Naive thymus-derived CD8-positive, alpha-beta T cell (primary cell): ENCODE measurements at regions not wholly inside any gene's neighbourhood (a gene's known extent, or its start where the extent isn't known, plus 50 kb on each side); places are given as distances from the start of the nearest gene placed in this dataset.

Experiments
- ATAC-seq, 2 donors: fragments of 150-1000 bp; cut with Tn5 transposase in 1 of 2; sonication (Bioruptor Pico), chemical (Tn5 transposase) in 1 of 2; 1 replicate in 1 of 2; 2 replicates in 1 of 2; pipeline ENCODE4 v1.10.0; 2021; ENCODE audit warnings: mild to moderate bottlenecking in 2 of 2, moderate library complexity in 2 of 2
- POLR2A ChIA-PET: fragments of 350-600 bp; sonication (Branson Sonifier 250); formaldehyde crosslinking; loops from one replicate; lab custom pipeline; 2021; ENCODE audit warnings: antibody characterized with exemption; lab: Charles Lee
- DNase-seq, 10 donors: peaks; one replicate each; pipeline versions ENCODE4 v3.0.0 to v3.0.0-alpha.2; 2020 to 2022
- H3K27ac Mint-ChIP-seq, 10 donors: one replicate each; pipeline ENCODE4 v1.8.0; 2020 to 2022; ENCODE audit warnings: mild to moderate bottlenecking in 10 of 10, mixed read lengths in 10 of 10, moderate library complexity in 4 of 10, inconsistent platforms in 1 of 10
- H3K27me3 Mint-ChIP-seq, 5 donors: one replicate each; pipeline ENCODE4 v1.8.0; 2021 to 2022; ENCODE audit warnings: mixed read lengths in 5 of 5
- H3K36me3 Mint-ChIP-seq, 3 donors: one replicate each; pipeline ENCODE4 v1.8.0; 2020 to 2022; ENCODE audit warnings: mixed read lengths in 3 of 3, mild to moderate bottlenecking in 2 of 3, inconsistent platforms in 1 of 3
- H3K4me1 Mint-ChIP-seq, 4 donors: one replicate each; pipeline ENCODE4 v1.8.0; 2021 to 2022; ENCODE audit warnings: mixed read lengths in 4 of 4
- H3K4me3 Mint-ChIP-seq, 10 donors: one replicate each; pipeline ENCODE4 v1.8.0; 2020 to 2022; ENCODE audit warnings: mild to moderate bottlenecking in 10 of 10, mixed read lengths in 10 of 10, moderate library complexity in 6 of 10, inconsistent platforms in 1 of 10
- H3K9me3 Mint-ChIP-seq, 9 donors: one replicate each; pipeline ENCODE4 v1.8.0; 2020 to 2022; ENCODE audit warnings: mixed read lengths in 9 of 9, mild to moderate bottlenecking in 3 of 9, inconsistent platforms in 1 of 9, moderate library complexity in 1 of 9

DNA sequence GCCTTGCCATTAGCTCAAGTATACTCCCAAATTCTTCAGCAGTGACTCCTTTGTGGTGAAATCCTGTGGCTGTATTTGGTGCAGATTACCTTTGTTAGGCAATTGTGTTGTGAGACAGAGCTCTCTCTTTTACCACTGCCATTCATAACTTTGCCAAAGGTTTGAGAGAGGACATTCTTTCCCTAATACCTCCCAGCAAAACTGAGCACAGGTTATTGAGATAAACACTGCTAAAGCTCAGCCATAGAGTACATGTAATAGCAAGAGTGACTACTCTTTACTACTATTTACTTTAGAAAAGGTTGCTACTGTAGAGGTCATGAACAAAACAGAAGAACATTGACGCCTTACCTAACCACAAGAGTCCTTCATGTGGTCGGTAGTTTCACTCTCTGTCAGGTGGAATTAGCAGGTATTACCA is 514.0 kb upstream of the ADAMTS5 start:
- H3K36me3 Mint-ChIP-seq = no peaks in the 10 kb centered on the region
- peaks cover 0 to 7% (median 0%) of the 10 kb centered on the region in 9 donors for H3K9me3 Mint-ChIP-seq
- H3K27me3 Mint-ChIP-seq = no peaks in the 10 kb centered on the region
- H3K4me1 Mint-ChIP-seq = no peaks in the 10 kb centered on the region
- no peak overlapping the region for H3K27ac Mint-ChIP-seq
- ATAC-seq (no peak), DNase-seq (no peak)
- POLR2A ChIA-PET = no interaction called here
- H3K4me3 Mint-ChIP-seq = no peak overlapping the region

DNA sequence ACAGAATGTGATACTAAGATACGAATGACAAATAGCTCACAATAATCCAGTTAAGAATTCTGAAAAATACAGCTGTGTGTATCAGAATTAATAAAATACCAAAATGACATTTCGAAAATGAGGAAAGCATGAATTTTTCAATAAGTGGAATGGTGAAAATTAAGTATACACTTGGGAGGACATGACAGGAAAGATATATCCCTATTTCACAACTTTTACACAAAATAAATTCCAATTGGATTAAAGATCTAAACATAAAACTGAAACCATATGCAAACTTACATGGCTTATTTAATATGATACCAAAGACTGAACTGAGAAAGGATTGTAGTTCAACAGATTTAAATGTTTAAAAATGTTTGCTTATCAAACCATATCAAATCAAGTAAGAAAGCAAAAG is 510.4 kb upstream of the ADAMTS5 start:
- ATAC-seq = no peak
- H3K27ac Mint-ChIP-seq = no peak overlapping the region
- H3K9me3 Mint-ChIP-seq = peaks cover 0 to 2% (median 0%) of the 10 kb centered on the region in 9 donors
- POLR2A ChIA-PET = no interaction called here
- H3K4me3 Mint-ChIP-seq = no peak overlapping the region
- no peak for DNase-seq
- H3K36me3 Mint-ChIP-seq = no peaks in the 10 kb centered on the region
- H3K4me1 Mint-ChIP-seq = no peaks in the 10 kb centered on the region
- H3K27me3 Mint-ChIP-seq = no peaks in the 10 kb centered on the region

DNA sequence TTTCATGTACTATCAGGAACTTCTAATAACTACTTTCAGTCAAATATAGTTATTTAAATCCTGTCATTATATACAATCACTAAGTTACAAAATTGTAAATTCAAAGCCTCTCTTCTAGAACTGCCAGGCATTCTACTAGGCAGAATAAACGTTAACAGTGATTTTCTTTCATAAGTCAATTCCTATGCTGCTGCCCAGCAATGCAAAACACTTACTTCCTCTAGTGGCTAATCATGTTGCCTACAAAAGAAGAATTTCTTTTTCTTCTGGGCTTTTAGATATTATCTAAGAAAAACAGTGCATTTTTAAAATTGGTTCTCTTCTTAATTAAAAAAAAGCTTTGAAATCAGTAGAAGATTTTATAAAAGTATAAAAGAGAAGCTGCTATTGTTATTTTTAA is 509.8 kb upstream of the ADAMTS5 start:
- POLR2A ChIA-PET = no interaction called here
- no peaks in the 10 kb centered on the region for H3K27me3 Mint-ChIP-seq
- H3K27ac Mint-ChIP-seq = no peak overlapping the region
- ATAC-seq (no peak), DNase-seq (no peak)
- no peak overlapping the region for H3K4me3 Mint-ChIP-seq
- peaks cover 0 to 4% (median 0%) of the 10 kb centered on the region in 9 donors for H3K9me3 Mint-ChIP-seq
- H3K36me3 Mint-ChIP-seq = no peaks in the 10 kb centered on the region
- no peaks in the 10 kb centered on the region for H3K4me1 Mint-ChIP-seq

DNA sequence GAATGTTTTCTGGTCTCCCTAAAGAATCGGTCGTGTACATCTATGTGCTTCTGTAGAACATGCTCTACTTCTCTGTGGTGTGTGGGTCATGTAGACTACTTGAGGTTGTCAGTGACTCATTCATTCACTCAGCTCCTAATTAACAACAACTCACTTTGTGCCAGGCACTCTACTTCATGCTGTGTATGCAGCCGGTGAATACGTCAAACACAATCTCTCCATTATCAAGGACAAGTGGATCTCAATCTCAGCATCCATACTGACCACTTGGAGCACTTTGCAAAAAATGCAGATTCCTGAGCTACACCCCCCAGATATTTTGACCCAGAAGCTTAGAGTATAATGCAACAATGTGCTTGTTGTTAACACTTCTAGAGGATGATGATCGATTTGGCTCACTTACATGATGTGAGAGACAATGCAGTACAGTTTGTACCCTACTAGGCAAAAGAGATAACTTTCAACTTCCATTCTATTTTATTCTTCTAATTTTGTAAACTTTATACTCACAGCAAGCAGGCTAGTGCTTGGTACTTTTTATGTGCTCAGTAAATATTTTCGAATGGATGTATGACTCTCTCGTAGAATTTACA is 508.6 kb upstream of the ADAMTS5 start:
- no peak for ATAC-seq
- H3K4me1 Mint-ChIP-seq = no peaks in the 10 kb centered on the region
- no peaks in the 10 kb centered on the region for H3K27me3 Mint-ChIP-seq

DNA sequence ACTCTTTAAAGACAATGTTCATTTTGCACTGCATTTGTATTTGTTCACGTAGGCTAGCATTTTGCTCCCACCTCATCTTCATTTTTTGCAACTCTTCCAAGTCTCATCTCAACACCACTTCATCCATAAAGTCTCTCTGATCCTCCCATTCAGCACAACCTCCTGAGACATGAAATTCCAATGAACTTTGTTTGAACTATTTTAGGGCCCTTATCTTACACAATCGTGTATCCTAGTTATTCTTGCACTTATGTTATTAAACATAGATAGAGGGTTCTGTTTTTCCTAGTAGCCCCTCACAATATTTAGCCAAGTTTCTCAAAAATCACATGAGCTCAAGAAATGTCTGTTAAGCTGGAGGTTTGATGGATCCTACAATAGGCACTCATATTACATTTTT is 500.5 kb upstream of the ADAMTS5 start:
- Mint-ChIP-seq H3K4me3 (no peak overlapping the region), H3K4me1 (no peaks in the 10 kb centered on the region), H3K27ac (no peak overlapping the region), H3K9me3 (peaks cover 0 to 15% (median 5%) of the 10 kb centered on the region in 9 donors), H3K36me3 (no peaks in the 10 kb centered on the region), H3K27me3 (no peaks in the 10 kb centered on the region)
- DNase-seq (no peak), ATAC-seq (no peak)
- POLR2A ChIA-PET = no interaction called here

More for the DNA sequence above, 508.6 kb upstream of the ADAMTS5 start:
- no peaks in the 10 kb centered on the region for H3K36me3 Mint-ChIP-seq
- H3K4me3 Mint-ChIP-seq = no peak overlapping the region
- POLR2A ChIA-PET = no interaction called here
- peaks cover 0 to 5% (median 2%) of the 10 kb centered on the region in 9 donors for H3K9me3 Mint-ChIP-seq
- DNase-seq = no peak
- H3K27ac Mint-ChIP-seq = no peak overlapping the region

DNA sequence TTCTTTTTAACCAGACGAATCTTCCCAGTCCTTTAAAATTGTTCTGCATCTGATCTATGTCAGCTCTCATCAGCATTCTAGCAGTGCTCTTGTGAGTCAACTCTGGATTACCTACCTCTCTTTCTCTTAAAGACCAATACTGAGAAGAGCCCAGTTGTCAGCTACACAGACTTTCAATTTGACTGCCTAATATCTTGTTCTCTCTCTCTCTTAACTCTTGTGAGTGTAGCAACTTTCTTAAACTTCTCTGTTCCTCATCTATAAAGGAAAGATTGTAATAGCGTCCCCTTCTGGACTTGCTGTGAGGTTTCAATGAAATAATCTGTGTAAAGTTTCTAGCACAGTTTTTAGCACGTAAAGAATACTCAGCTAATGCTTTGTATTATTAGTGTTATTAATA is 499.3 kb upstream of the ADAMTS5 start:
- POLR2A ChIA-PET = no interaction called here
- Mint-ChIP-seq H3K36me3 (no peaks in the 10 kb centered on the region), H3K4me3 (no peak overlapping the region), H3K4me1 (no peaks in the 10 kb centered on the region), H3K27ac (no peak overlapping the region), H3K9me3 (peaks cover 0 to 15% (median 4%) of the 10 kb centered on the region in 9 donors), H3K27me3 (no peaks in the 10 kb centered on the region)
- no peak for DNase-seq
- no peak for ATAC-seq

DNA sequence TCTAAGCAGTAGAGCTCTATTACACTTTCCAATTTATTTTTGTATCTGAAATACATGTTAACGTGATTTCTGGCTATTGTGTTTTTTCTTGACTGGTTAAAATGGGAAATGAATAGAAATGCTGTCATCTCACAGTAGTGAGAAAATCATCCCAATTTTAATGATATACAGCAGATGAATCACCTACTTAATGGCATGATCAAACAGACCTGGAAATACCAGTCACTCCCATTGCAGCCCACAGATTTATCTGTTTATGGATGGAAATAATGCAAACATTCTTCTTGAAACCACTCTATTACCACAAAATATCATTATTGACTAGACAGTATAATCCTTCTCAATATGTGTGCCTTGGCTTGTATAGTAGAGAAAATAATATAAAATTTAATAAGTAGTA is 497.8 kb upstream of the ADAMTS5 start:
- POLR2A ChIA-PET = no interaction called here
- DNase-seq (no peak), ATAC-seq (no peak)
- peaks cover 0 to 6% (median 0%) of the 10 kb centered on the region in 9 donors for H3K9me3 Mint-ChIP-seq
- no peak overlapping the region for H3K27ac Mint-ChIP-seq
- H3K4me3 Mint-ChIP-seq = no peak overlapping the region
- no peaks in the 10 kb centered on the region for H3K27me3 Mint-ChIP-seq
- no peaks in the 10 kb centered on the region for H3K4me1 Mint-ChIP-seq
- no peaks in the 10 kb centered on the region for H3K36me3 Mint-ChIP-seq

DNA sequence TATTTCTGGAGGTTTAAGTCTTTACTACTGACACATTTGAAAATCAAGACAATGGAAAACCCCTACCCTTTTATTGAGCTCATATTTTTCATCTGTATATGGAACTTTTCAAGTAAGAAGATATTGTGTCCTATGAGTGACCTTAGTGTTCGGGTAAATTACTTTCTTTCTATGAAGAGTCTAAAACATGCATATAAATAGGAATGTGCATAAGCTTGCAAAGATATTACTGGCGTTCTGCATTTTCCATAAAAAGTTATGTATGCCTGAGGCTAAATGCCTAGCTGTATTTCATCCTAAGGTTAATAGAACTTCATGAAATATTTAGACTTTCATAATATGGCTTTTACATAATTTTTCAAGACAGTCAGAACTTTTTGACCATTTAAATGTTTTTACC is 495.8 kb upstream of the ADAMTS5 start:
- H3K27me3 Mint-ChIP-seq = no peaks in the 10 kb centered on the region
- no peak overlapping the region for H3K4me3 Mint-ChIP-seq
- H3K9me3 Mint-ChIP-seq = peaks cover 0 to 6% (median 0%) of the 10 kb centered on the region in 9 donors
- no peak overlapping the region for H3K27ac Mint-ChIP-seq
- no peaks in the 10 kb centered on the region for H3K4me1 Mint-ChIP-seq
- ATAC-seq (no peak), DNase-seq (no peak)
- H3K36me3 Mint-ChIP-seq = no peaks in the 10 kb centered on the region
- POLR2A ChIA-PET = no interaction called here

DNA sequence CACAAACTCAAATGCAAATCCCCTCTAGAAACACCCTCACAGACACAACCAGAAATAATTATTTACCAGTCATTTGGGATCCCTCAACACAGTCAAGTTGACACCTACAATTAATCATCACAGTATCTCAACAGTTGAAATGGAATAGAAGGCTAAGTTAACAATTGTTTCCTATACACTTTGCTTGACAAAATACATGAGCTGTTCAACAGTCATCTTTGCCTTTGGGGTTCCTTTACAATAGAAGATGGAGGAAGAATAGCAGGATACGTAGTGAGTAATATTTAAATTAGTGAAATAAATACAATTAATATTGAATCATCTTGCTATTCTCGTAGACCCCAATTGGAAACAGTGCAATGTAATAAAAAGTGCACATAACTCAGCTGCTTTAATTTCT is 487.3 kb upstream of the ADAMTS5 start:
- Mint-ChIP-seq H3K4me3 (no peak overlapping the region), H3K27ac (no peak overlapping the region), H3K9me3 (peaks cover 0 to 9% (median 3%) of the 10 kb centered on the region in 9 donors), H3K27me3 (no peaks in the 10 kb centered on the region), H3K4me1 (no peaks in the 10 kb centered on the region), H3K36me3 (no peaks in the 10 kb centered on the region)
- DNase-seq = no peak
- ATAC-seq = no peak
- POLR2A ChIA-PET = no interaction called here

DNA sequence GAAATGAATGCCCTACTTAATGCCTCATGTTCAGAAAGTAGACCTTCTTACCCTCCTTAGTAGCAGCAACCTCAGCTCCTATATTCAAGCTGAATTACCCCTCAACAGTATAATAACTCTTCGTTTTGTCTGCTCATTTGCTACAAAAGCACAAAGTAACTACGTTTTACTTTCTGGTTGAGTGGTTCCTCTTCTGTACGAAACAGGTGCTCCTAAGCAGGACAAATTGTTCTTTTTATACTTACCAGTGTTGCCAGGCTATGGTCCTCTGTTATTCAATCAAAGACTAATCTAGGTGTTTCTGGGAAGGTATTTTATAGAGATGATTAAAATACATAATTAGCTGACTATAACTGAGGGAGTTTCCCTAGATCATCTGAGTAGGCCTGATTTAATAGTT is 484.2 kb upstream of the ADAMTS5 start:
- no peaks in the 10 kb centered on the region for H3K36me3 Mint-ChIP-seq
- ATAC-seq (no peak), DNase-seq (no peak)
- H3K27ac Mint-ChIP-seq = no peak overlapping the region
- peaks cover 0 to 9% (median 5%) of the 10 kb centered on the region in 9 donors for H3K9me3 Mint-ChIP-seq
- peaks cover 0 to 2% (median 0%) of the 10 kb centered on the region in 5 donors for H3K27me3 Mint-ChIP-seq
- POLR2A ChIA-PET = no interaction called here
- no peaks in the 10 kb centered on the region for H3K4me1 Mint-ChIP-seq
- H3K4me3 Mint-ChIP-seq = no peak overlapping the region

DNA sequence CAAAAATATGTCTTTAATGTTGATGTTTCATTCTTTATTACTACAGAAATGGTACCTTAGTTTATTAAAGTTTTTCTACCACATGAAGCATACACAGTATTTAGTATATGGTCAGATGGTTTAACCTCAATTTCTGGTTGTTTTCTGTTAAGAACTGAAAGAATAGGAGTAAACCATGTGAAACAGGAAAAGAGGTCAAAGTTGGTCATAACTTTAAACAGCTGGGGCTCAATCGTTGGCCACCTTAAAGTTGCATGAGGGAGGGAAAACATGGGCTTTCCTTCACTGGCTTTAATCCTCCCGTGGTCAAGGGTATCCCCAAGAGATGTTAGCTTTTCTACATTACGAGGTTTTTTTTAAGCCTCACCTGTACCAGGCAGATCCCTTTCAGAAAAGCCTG is 483.3 kb upstream of the ADAMTS5 start:
- Mint-ChIP-seq H3K36me3 (no peaks in the 10 kb centered on the region), H3K4me3 (no peak overlapping the region), H3K27ac (no peak overlapping the region), H3K9me3 (peaks cover 0 to 18% (median 6%) of the 10 kb centered on the region in 9 donors), H3K4me1 (no peaks in the 10 kb centered on the region), H3K27me3 (peaks cover 0 to 2% (median 0%) of the 10 kb centered on the region in 5 donors)
- POLR2A ChIA-PET = no interaction called here
- ATAC-seq (no peak), DNase-seq (no peak)

DNA sequence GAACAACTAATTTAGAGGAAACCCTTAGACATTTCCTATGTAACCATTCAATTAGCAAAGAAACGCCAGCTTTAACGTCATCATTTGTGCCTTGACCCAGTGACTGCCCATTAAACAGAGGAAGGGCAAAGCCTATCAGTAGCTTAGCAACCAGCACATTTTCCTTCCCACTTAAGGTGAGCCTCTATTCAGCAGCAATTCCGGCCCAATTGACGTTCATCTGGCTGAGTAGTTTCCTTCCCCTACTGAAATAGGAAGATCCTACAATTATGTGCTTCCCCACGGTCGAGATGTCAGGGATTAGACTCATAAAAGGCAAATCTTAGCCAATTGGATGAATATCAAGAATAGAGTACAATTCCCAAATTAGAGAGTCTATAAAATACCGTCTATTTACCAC is 482.1 kb upstream of the ADAMTS5 start:
- Mint-ChIP-seq H3K27me3 (peaks cover 0 to 2% (median 0%) of the 10 kb centered on the region in 5 donors), H3K4me1 (no peaks in the 10 kb centered on the region), H3K4me3 (no peak overlapping the region), H3K9me3 (peaks cover 0 to 20% (median 6%) of the 10 kb centered on the region in 9 donors), H3K27ac (no peak overlapping the region), H3K36me3 (no peaks in the 10 kb centered on the region)
- POLR2A ChIA-PET = no interaction called here
- DNase-seq (no peak), ATAC-seq (no peak)

DNA sequence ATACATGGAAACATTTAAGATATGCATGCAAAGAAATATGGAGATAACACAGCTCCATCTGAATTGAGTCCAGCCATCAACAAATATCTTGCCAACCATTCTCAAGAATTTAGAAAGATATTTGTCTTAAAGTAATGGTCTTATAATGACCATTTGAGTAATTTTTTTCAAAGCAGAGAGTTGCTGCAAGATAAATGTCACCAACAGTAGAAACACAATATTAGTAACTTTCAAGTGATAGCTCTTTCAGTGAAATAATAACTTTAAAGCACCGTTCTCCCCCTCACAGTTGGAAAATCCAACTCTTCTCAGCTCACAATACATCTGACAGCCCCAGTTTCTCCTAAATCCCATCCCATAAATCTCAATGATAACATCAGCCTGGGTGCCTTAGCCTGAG is 481.0 kb upstream of the ADAMTS5 start:
- Mint-ChIP-seq H3K9me3 (peaks cover 0 to 23% (median 8%) of the 10 kb centered on the region in 9 donors), H3K4me1 (no peaks in the 10 kb centered on the region), H3K27me3 (peaks cover 0 to 2% (median 0%) of the 10 kb centered on the region in 5 donors), H3K4me3 (no peak overlapping the region), H3K27ac (no peak overlapping the region), H3K36me3 (peaks cover 0 to 6% (median 0%) of the 10 kb centered on the region in 3 donors)
- no peak for ATAC-seq
- POLR2A ChIA-PET = no interaction called here
- DNase-seq = no peak

DNA sequence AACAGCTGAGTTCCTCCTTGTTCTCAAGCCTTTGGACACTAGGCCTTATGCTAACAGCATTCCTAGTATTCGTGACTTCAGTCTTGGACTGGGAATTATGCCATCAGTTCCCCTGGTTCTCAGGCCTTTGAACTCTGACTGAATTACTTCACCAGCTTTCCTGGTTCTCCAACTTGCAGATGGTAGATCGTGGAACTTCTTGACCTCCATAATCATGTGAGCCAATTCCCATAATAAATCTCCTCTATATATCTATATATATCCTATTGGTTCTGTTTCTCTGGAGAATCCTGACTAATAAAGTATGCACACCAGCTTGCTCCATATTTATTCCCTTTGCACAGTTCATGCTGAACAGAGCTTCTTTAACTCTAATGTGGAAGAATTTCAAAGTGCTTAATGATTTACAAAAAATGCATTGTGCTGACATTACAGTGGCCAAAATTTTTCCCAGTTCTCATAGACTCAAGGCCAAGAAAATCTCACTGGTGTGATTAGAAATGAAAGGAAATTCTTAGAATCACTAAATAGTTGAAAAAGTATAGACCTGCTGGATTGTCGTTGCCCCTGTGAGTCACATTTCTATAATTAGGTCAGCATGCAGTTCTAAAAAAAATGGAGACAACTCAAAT is 462.9 kb upstream of the ADAMTS5 start:
- DNase-seq (no peak), ATAC-seq (no peak)
- H3K9me3 Mint-ChIP-seq = peaks cover 0 to 20% (median 3%) of the 10 kb centered on the region in 9 donors
- POLR2A ChIA-PET = no interaction called here
- H3K36me3 Mint-ChIP-seq = no peaks in the 10 kb centered on the region
- H3K4me1 Mint-ChIP-seq = no peaks in the 10 kb centered on the region
- no peak overlapping the region for H3K4me3 Mint-ChIP-seq
- H3K27ac Mint-ChIP-seq = no peak overlapping the region
- no peaks in the 10 kb centered on the region for H3K27me3 Mint-ChIP-seq
